GM19468 (cell line): ENCODE measurements at regions not wholly inside any gene's neighbourhood (a gene's known extent, or its start where the extent isn't known, plus 50 kb on each side); places are given as distances from the start of the nearest gene placed in this dataset.

Experiments
- ATAC-seq: cut with Tn5 transposase; IDR thresholded peaks from one replicate; pipeline ENCODE4 v1.9.1; 2021; ENCODE audit warnings: mild to moderate bottlenecking, moderate library complexity, moderate number of reproducible peaks; ENCODE audit not compliant: unreplicated experiment; ENCODE audit errors: extremely low read depth

DNA sequence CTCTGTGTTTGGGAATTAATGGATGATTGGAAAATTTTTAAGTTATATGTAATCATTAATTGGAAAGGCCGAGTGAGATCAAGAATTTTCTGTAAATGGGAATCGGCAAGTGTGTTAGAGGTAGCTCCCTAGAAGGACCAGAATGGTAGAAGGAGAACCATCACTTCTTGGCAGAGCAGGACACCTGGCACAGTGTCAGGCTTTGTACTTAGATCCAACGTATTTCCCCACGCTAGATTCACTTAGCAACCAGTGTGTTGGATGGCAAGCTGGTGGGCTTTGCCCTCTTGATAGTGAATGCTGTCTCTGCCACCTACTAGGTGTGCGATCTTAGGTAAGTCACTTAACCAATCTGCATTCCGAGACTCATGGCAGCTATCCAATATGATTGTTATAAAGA lies 107.8 kb upstream of the ZNF438 start:
- ATAC-seq: no peak

- no peak for ATAC-seq
Observed at GRCh38 chr10:31140716-31141115, 109.1 kb upstream of the ZNF438 start.

DNA sequence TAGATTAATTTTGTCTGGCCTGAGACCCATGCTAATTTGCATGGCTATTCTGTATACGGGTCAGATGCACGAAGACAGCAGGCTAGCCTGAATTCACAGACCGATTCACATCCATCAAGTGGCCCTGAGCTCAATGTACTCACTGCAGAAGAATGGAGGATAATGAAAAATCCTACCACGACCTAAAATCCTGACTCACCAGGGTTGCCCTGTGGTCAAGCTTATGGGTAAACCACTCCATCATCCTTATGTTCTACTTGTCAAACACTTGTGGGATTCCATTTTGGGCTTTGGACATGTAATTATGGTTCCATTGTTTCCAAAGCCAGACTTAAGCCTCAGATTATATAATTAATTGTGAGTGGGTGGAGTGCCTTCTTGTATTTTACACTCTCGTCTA lies 110.4 kb upstream of the ZNF438 start:
- ATAC-seq: no peak

- no peak for ATAC-seq
Observed at GRCh38 chr10:31143331-31143935, 111.8 kb upstream of the ZNF438 start.

- no peak for ATAC-seq
Observed at GRCh38 chr10:31145986-31146385, 114.3 kb upstream of the ZNF438 start.

GRCh38 chr10:31146491-31147209 lies 115.0 kb upstream of the ZNF438 start:
- ATAC-seq: no peak

DNA sequence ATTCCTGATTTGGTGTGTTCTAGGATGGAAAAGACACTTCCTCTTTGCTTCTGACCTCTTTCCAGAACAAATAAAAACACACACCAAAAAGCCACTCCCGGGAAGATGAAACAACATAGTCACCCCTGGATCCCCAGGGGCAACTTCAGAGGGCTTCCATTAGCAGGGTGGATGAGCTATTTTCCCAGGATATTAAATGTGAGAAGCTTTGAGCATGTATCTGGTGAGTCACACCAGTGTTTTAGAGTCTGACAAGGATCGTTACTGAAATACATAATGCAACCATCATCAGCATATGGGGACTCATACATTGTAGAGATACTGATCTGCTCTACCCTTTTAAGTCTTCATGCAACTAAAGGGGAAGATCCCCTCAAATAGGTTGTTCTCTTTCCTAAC lies 115.5 kb upstream of the ZNF438 start:
- ATAC-seq: no peak

GRCh38 chr10:31148951-31149350 lies 117.3 kb upstream of the ZNF438 start:
- ATAC-seq: no peak

GRCh38 chr10:31149835-31150512 lies 118.3 kb upstream of the ZNF438 start:
- no peak for ATAC-seq

DNA sequence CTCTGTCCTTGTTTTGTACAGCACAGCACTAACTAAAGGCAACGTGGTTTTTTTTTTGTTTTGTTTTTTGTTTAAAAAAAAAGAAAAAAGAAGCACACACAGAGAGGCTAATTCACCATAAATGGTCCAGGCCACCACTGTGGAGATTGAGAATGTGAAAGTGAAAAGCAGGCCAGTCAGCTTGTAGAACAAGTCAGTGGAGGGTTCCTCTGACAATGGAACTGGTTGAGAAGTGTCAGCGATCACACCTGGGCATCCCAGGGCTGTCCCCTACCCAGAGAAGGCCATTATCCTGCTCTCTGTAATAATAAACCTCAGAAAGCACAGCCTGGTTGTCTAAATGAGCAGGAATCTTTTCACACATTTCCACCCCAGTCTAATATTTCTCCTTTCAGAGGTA lies 119.6 kb upstream of the ZNF438 start:
- ATAC-seq: no peak

GRCh38 chr10:31152421-31153135 lies 120.9 kb upstream of the ZNF438 start:
- no peak for ATAC-seq

GRCh38 chr10:31153161-31153560 lies 121.5 kb upstream of the ZNF438 start:
- no peak for ATAC-seq

DNA sequence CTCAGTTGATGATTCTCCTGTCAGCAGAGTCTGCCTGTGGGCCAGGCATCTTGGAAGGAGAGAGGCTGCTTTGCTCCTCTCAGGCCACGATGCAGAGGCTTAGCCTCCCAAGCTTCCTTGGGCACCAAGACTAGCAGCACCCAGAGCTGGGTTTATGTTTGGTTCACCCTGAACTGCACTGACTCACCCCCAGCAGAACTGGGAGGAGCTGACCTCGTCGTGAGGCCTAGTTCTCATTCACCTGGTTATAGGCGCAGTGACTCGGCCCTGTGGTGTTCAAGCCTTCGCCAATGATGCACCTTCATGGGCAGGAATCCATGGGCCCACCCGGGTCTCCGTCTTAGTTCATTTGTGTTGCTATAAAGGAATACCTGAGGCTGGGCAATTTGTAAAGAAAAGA lies 122.0 kb upstream of the ZNF438 start:
- ATAC-seq: no peak

GRCh38 chr10:31154996-31155395 lies 123.3 kb upstream of the ZNF438 start:
- no peak for ATAC-seq

- ATAC-seq: no peak
Observed at GRCh38 chr10:31157123-31158010, 125.7 kb upstream of the ZNF438 start.

- ATAC-seq: no peak
Observed at GRCh38 chr10:31158011-31158658, 126.5 kb upstream of the ZNF438 start.

DNA sequence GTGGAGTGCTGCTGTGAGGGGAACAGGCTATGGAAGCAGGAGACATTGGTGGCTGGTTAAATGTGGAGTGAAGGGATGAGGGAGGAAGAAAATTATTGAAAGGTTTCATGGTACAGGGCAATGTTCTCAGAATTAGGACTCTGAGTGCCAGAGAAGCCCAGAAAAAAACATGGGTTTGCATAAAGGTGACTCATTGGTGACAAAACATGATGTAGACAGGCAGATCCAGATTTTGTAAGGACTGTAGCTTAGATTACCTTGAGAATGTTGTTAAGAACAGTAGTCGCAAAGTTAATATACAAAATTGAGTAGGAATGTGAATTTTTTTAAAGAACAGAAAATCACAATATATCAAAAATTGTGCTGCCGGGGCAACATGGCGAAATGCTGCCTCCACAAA lies 134.9 kb upstream of the ZNF438 start:
- ATAC-seq: no peak

DNA sequence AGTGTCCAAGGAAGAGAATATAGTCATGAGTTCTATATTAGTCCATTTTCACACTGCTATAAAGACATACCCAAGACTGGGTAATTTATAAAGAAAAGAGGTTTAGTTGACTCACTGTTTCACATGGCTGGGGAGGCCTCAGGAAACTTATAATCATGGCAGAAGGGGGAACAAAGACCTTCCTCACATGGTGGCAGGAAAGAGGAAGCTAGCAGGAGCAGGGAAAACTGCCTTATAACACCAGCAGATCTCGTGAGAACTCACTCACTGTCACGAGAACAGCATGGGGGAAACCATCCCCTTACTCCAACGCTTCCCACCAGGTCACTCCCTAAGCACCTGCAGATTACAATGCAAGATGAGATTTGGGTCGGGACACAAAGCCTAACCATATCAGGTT lies 139.0 kb upstream of the ZNF438 start:
- no peak for ATAC-seq

GRCh38 chr10:31171402-31172083 lies 139.9 kb upstream of the ZNF438 start:
- no peak for ATAC-seq
